Left ventricle myocardium superior (tissue), 1 donor: ENCODE measurements at regions not wholly inside any gene's neighbourhood (a gene's known extent, or its start where the extent isn't known, plus 50 kb on each side); places are given as distances from the start of the nearest gene placed in this dataset.

Experiments
- ATAC-seq: fragments of 200-7000 bp; cut with Tn5 transposase; one replicate; pipeline ENCODE4 v1.9.1; 2020; ENCODE audit warnings: mild to moderate bottlenecking, moderate library complexity
- DNase-seq: peaks from one replicate; pipeline ENCODE4 v3.0.0-alpha.2; 2020
- intact Hi-C: fragments of 100-400 bp; cut with micrococcal nuclease; formaldehyde crosslinking; loops from one replicate; pipeline ENCODE4 v1.11.0; 2022
- donor health status: DM: no; HTN: yes; CAD: no; lungs with severe emphysema.

DNA sequence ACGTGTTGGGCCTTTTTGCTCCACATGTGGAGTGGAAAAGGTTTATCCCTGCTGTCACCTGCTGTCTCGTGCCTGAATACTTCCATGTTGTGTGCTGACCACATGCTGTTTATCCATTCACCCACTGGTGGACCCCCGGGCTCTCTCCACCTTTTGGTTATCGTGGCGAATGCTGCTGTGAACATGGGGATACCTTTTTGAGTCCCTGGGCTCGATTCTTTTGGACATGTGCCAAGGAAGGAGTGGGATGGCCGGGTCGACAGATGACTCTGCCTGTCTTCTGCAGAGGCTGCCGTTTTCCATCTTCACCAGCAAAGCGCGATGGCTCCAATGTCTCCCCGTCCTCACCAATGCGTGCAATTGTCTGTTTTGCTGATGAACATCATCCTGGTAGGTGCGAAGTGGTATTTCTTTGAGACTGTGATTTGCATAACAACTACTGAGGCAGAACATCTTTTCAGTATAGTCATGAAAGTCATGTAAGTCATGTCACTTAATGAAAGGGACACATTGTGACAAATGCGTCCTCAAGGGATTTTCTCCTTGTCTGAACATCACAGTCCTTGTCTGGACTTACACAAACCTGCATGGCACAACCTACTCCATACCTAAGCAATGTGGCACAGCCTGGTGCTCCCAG is 758.7 kb downstream of the BRD1 start:
- DNase-seq: no peak
- no peak for ATAC-seq
- intact Hi-C loops: no loop called here

DNA sequence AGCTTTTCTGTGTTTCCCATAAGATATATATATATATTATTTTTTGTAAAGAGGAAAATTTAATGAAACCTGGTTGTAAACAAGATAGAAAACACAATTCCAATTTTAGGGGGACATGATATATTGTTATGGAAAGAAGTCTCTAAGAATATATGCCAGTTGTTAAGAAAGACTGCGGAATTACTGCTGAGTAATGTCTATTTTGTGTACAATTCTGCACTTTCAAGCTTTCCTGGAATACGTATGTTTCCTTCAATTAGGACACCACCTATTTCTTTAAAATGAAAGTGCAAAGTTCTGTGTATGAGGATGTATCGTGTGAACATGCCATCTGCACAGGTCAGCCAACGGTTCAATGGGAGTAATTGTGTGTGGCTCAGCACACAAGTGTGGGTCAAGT is 760.2 kb downstream of the BRD1 start:
- intact Hi-C loops: no loop called here

DNA sequence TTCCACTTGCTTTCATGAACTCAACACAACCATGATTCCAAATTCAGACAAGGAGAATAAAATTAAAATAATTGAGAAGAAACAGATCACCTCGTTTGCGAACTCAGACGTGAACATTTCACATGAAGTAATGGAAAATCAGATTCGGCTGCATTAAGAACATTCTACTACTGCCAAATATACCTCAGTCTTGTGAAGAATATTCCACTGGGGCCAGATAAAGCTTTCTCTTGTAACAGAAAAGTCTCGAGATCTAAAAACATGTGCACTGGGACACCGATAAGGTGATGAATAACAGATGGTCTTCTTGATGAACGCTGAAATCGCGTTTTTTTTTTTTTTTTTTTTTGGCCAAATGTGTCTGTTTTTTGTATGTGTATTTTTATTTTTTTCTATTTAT is 761.1 kb downstream of the BRD1 start:
- ATAC-seq: no peak
- DNase-seq: no peak
- intact Hi-C loops: no loop called here

More for the DNA sequence above, 760.2 kb downstream of the BRD1 start:
- DNase-seq (no peak), ATAC-seq (no peak)

DNA sequence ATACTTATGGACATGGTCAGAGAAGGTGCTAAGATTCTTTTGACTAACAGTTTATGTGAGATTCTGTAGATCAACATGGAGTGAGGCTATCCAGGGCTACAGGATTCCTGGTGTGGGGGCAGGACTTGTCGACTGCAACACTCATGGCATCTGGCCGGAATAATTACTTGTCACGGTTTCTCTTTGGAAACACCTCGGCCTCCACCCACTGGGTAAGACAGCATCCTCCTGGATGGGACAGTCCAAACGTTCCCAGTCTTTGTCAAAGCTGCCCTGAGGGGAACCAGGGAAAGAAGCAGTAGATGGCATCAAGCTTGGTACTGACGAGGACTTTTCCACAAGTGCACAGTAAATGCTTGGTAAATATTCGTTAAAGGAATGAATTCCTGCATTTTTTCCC is 762.8 kb downstream of the BRD1 start:
- DNase-seq: no peak
- intact Hi-C loops: no loop called here

DNA sequence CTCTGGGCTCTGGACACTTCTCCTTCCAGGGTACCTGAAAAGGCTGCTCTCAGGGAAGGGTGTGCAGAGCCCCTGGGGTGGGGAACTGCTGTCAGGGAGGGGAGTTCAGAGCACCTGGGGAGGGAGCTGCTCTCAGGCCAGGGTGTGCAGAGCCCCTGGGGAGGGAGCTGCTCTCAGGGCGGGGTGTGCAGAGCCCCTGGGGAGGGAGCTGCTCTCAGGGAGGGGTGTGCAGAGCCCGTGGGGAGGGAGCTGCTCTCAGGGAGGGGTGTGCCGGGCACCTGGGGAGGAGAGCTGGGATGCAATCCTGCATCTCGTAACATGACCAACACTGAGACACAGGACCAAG is 764.2 kb downstream of the BRD1 start:
- DNase-seq (no peak), ATAC-seq (no peak)
- intact Hi-C loops: no loop called here

More for the DNA sequence above, 762.8 kb downstream of the BRD1 start:
- no peak for ATAC-seq

DNA sequence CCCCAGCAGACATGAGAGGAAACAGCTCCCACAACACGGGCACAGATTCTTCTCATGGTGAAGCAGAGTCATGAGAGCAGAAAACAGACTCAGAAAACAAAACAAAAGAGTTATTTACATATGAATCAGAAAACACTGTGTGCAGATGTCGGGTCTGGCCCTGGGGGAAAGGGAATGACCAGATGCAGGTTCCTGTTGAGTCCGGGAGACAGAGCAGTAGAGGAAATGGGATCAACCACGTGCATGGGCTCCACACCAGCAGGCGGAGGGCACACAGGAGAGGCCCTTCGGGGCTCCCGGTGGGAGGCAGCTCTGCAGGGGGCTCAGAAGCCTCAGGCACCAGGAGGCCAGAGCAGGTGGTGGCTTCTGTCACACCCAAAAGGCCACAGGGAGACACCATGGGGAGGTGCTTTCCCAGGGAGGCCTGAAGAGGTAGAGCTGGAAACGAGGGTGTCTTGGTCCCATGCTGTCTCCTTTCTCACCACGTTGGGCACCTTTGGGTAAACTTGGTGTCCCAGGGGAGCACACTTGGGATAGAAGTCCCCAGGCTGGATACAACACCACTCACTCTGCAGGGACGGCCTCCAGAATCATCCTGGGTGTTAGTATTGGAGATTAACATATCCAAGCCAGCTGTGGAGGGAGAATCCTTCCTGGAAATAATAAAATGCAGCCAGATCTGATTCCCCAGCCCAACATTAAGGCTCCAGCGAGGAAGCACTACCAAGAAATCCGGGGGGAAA is 764.7 kb downstream of the BRD1 start:
- ATAC-seq (no peak), DNase-seq (no peak)
- intact Hi-C loops: no loop called here

DNA sequence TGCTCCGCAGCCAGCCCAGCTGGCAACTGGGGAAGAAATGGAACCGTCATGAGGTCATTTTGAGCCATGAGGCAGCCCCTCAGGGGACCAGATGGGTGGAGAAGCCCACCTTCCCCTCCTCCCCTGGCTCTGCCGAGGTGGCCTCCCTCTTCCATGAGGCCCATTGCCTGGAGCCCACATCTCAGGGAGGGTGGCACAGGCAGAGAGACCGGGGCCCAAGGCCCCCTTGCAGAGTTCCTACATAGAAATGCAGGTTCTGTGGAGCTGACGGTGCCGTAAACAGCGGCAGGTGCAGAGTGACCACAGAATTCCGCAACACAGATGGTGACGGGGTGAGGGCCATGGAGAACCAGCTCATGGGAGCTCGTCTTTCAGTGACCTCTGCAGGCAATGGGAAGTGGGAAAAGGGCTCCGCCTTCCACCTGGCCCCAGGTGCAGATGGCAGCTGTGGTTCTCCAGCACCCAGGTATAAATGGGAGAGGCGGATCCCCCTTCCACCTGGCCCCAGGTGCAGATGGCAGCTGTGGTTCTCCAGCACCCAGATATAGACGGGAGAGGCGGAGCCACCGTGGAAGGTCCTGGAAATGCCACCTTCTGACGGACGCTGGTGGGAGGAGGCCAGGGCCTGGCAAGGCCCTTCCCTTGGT is 765.4 kb downstream of the BRD1 start:
- intact Hi-C loops: no loop called here
- ATAC-seq: no peak
- DNase-seq: no peak

DNA sequence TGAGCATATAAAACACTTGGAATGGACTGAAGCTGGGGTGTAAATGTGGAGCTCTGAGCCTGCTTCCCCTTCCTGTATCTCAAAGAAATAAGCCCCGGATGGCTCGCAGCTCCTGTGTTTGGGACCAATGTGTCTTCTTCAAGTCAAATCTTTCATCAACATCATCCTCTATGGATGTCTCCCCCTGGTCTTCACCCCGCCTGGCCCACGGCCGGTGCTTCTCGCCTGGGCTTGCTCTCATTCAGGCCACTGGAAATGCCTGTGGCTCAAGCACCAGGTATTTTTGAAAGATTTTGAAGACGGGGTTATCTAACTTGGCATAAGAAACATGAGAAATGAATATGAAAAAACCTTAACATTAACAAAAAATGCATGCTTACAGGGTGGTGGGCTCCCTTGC is 769.8 kb downstream of the BRD1 start:
- intact Hi-C loops: no loop called here
- ATAC-seq (no peak), DNase-seq (no peak)

DNA sequence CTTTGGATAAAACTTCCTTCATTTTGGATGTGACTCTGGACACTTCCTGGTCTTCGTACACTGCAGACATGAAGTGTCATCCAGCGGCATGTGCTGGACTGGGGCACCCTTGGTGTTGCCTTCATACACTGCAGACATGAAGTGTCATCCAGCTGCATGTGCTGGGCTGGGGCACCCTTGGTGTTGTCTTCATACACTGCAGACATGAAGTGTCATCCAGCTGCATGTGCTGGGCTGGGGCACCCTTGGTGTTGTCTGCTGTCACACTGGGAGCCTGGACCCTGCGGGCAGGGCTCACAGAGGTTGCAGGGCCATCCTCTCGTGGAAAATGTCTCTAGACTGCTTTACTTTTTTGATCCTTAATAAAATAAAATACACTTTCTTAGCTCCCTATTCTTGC is 771.4 kb downstream of the BRD1 start:
- DNase-seq: no peak
- intact Hi-C loops: no loop called here
- no peak for ATAC-seq

DNA sequence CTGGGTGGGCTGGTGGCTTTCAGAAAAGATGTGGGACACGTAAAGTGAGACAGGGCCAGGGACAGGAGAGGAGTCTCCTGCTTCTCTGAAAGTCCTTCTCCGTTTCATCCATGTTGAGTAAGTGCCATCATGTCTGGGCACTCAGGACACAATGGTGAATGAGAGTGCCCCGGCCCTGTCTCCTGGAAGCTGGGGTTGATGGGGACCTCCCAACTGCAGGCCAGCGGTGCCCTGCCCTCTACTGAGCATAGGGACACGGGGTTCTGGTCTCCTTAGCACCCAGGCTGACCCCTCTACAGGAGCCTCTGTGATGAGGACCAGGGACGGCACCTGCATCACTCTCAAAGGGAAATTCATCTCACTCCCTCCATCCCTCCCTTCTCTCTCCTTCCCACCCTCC is 772.3 kb downstream of the BRD1 start:
- DNase-seq (no peak), ATAC-seq (no peak)
- intact Hi-C loops: no loop called here

DNA sequence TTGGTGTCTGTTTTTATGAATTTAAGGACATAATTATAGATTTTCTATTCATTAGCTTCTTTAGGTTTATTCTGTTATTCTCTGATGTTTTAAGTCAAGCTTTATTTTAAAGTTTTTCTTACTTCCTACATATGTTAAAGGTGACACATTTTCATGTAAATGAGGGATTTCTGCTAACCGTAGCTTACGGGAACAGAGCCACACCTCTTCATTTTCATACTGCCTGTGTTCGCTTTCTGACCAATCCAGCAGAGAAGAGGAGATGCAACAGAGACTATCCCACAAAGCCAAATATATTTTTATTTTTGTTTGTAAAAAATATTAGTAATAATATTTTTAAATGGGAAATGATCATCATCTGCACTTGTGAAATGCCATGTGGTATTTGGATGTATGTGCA is 774.1 kb downstream of the BRD1 start:
- no peak for ATAC-seq
- intact Hi-C loops: no loop called here
- no peak for DNase-seq

DNA sequence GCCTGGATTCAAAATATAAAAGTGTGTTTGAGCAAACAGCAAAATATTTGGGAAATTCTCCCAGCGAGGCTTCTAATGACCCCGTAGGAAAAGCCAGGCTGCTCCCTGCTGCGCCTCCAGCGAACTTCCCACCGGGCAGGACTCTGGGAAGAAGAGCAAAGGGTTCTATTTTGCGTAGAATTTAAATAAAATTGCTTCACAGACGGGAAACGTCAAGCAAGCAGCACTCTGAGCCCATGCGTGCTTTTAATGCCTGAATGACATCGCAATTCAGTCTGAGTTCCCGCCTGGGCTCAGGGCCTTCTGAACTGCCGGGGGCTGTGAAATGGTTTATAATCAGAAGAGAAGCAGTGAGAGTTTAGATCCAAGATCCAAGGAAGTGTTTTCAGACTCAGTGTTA is 775.1 kb downstream of the BRD1 start:
- no peak for ATAC-seq
- DNase-seq: no peak
- intact Hi-C loops: no loop called here

DNA sequence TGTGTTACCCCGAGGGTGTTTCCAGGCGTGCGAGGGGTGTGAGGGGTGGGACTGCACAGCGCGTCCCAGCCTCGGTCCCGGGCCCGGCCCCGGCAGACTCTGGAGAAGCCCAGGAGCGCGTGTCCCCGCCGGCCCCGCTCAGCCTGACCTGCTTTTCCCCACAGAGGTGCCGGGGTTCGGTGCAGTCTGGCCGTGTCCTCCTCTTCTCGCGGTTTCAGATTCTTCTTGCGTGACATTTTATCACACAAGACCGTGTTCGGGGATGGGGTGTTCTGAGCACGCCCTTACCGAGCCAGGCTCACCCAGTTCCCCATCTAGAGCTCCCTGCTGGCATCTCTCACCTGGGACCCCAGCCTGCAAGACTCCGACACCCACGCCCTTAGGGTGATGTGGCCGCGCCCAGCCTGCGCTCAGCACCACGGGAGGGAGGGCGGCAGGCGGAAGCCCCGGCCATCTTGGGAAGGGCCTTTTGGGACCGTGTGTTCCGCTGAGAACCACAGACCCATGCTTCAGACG is 775.6 kb downstream of the BRD1 start:
- intact Hi-C loops: no loop called here

DNA sequence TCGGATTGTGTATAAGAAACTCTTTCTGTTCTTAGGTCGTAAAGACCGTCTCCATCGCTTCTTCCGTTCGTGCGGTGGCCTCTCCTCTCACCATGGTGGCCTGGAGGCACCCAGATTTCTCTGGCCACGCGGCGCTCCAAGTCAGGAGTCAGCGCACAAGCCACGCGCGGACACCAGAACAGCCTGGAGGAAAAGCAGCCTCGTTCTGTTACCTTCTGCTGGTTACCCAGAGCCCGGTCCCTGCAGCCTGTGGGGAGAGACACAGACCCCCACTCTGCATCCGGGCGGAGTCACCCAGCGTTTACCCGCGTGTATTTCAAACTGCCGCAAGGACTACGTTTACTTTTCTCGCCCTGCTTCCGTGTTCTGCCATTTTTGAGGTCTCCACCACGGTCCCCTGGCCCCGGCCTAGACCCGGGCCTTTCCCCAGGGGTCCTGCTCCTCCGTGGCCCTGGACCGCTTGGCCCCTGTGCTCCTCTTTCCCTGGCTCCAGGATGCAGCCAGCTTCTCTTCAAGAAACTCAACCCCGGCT is 776.1 kb downstream of the BRD1 start:
- intact Hi-C loops: no loop called here
- DNase-seq: no peak
- ATAC-seq: no peak

More for the DNA sequence above, 775.6 kb downstream of the BRD1 start:
- ATAC-seq: peak; percentile 60
- DNase-seq: no peak

DNA sequence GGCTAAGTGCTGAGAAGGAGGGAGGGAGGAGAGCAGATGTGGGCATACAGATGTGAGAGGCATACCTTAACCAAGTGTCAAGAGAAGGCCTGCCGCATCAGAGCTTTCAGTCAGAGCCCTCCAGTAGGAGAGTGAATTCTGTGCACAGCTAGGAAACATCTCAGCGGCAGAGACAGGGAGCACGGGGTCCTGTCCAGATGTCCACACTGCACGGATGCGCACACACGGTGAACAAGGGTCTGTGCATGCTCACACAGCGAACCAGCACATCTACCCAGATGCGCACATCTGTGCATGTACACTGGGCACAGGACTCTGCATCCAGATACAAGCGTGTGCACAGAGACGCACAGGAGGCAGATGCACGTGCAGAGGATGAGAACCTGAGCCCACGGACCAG is 778.0 kb downstream of the BRD1 start:
- ATAC-seq: no peak
- no peak for DNase-seq
- intact Hi-C loops: no loop called here

DNA sequence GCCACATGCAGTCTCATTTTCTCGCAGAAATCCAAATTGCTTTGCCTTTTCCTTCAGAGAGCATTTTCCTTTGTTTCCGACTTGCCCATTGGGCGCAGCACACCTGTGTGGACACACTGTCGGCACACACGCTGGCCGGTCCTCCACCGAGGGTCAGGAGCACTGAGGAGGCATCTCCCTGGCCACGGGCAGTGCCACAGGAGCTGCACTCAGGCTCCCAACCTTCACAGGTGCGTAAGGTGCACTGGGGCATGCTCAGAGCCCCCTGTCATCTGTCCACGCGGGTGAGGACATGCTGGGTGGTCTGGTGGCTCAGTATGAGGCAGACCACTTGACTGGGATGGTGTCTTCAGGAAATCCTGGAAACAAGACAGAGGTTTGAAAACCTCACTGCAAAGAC is 779.1 kb downstream of the BRD1 start:
- intact Hi-C loops: no loop called here
- no peak for ATAC-seq

DNA sequence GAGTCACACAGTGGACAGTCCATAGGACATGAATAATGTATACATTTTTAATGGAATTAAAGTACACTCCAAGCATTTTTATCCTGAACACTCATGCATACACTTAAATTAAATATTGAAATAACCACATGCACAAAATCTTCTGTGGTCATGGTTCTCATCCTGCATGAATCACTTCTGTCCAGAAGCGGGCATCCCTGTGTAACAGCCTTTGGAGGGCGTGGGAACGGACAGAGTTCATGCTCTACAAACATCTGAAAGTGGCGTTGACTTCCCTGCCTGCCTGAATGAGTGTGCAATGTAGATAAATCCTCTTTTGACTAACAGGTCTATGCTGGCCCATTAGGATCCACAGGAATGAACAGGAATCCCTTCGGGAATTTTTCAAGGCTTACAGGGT is 780.2 kb downstream of the BRD1 start:
- DNase-seq (no peak), ATAC-seq (no peak)
- intact Hi-C loops: no loop called here

More for the DNA sequence above, 779.1 kb downstream of the BRD1 start:
- DNase-seq: no peak

DNA sequence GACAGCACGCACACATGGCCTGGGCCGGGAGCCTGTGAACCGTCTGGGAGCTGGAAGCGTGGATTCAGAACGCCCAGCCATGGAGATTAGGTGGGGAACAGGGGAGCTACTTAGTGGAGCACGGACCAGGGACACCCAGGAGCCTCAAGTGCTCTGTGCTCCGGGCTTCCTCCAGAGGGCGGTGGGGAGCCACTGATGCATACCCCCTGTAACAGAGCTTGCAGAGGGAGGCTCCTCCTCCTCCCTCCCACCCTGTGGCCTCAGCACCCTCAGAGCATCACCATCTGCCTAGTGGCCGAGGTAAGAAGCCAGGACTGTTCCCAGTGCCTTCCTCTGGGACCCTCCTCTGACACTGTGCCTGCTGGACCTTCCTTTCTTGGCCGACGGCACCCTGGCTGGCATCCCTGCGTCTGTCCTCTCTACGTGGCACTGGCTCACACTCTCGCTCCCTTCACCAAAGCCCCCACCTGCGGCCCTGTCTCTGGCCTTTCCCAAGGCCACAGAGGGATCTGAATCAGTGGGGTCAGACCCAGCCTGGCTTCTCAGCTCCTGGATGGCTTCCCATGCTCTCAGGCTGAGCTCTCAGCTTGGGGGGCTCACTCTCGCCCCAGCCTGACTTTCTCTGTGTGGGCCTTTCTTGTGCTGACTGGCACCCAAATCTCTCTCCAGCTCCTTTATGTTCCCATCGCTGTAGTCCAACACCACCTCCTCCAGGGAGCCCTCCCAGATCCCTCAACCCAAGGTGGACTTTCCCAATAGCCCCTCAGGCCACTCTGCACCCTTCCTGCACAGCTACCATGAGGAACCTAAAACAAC is 780.9 kb downstream of the BRD1 start:
- peak; percentile 65 for ATAC-seq
- DNase-seq: peak; percentile 53
- intact Hi-C loops: no loop called here

DNA sequence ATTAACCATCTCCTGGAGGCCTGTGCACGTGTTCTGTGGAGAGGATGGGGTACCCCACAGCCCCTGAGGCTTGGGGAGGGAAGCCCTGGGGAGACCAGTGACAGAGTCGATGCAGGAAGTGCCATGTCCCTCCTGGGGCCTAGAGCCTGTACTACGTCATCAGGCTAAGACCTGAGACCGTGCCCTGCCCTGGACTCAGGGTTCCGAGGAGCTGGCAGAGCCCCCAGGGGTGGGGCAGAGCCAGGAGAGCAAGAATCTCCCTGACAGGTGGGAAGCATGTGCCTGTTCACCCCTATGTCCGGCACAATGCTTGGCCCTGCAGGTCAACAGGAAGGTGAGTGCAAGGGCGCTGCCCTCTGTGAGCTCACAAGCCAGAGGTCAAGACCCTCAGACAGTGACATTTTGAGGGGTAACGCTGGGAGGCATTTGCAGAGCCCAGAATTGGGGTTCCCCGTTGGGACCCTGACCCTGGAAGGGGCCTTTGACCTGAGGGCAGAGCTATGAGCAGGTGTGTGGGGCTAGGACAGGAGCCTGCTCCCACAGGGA is 781.6 kb downstream of the BRD1 start:
- intact Hi-C loops: no loop called here
- DNase-seq: no peak
- no peak for ATAC-seq
